Neural cell (in vitro differentiated cells): ENCODE measurements at regions not wholly inside any gene's neighbourhood (a gene's known extent, or its start where the extent isn't known, plus 50 kb on each side); places are given as distances from the start of the nearest gene placed in this dataset.

Experiments
- EZH2 ChIP-seq: fragments of 200-600, 300-800 bp; shearing (Covaris generic), sonication (generic); IDR thresholded peaks from 2 replicates; pipeline ENCODE4 v1.6.1; 2014; ENCODE audit warnings: antibody characterized with exemption, low read length, borderline replicate concordance, mild to moderate bottlenecking; ENCODE audit not compliant: insufficient read depth, poor library complexity, severe bottlenecking
- RAD21 ChIP-seq: fragments of 450-650 bp; conservative IDR thresholded peaks from 2 replicates; pipeline ENCODE4 v1.6.1; 2014; ENCODE audit warnings: antibody characterized with exemption, mild to moderate bottlenecking, moderate library complexity
- TF ChIP-seq, protein P1 (sequence below): fragments of 450-650 bp; IDR thresholded peaks from 2 replicates; pipeline ENCODE4 v1.5.1; 2014; ENCODE audit warnings: antibody characterized with exemption, mild to moderate bottlenecking, moderate library complexity; ENCODE audit not compliant: poor library complexity, severe bottlenecking
- TF ChIP-seq, protein P2 (sequence below): IDR thresholded peaks from 2 replicates; pipeline ENCODE4 v1.6.1; 2012; ENCODE audit warnings: borderline replicate concordance

DNA sequence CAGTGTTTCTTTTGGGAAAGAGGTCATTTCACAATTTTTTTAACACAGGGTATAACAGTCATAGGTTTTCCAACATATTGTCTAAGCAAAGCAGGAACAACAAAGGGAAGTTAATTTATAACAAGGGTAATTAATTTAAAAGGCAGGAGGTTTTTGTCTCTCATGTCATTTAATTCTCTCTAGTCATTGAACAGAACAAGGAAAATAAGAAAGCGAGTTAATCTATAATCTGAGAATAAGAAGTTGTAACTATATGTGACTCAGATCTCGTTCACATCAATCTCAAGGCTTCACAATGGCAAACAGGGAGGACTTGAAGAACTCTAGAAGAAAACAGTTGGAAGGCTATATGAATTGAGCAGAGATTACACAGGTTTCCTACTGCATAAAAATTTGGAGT is 579.8 kb upstream of the CCDC54 start:
- TF ChIP-seq, protein P1, sequence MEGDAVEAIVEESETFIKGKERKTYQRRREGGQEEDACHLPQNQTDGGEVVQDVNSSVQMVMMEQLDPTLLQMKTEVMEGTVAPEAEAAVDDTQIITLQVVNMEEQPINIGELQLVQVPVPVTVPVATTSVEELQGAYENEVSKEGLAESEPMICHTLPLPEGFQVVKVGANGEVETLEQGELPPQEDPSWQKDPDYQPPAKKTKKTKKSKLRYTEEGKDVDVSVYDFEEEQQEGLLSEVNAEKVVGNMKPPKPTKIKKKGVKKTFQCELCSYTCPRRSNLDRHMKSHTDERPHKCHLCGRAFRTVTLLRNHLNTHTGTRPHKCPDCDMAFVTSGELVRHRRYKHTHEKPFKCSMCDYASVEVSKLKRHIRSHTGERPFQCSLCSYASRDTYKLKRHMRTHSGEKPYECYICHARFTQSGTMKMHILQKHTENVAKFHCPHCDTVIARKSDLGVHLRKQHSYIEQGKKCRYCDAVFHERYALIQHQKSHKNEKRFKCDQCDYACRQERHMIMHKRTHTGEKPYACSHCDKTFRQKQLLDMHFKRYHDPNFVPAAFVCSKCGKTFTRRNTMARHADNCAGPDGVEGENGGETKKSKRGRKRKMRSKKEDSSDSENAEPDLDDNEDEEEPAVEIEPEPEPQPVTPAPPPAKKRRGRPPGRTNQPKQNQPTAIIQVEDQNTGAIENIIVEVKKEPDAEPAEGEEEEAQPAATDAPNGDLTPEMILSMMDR, result no peak
- TF ChIP-seq, protein P2, sequence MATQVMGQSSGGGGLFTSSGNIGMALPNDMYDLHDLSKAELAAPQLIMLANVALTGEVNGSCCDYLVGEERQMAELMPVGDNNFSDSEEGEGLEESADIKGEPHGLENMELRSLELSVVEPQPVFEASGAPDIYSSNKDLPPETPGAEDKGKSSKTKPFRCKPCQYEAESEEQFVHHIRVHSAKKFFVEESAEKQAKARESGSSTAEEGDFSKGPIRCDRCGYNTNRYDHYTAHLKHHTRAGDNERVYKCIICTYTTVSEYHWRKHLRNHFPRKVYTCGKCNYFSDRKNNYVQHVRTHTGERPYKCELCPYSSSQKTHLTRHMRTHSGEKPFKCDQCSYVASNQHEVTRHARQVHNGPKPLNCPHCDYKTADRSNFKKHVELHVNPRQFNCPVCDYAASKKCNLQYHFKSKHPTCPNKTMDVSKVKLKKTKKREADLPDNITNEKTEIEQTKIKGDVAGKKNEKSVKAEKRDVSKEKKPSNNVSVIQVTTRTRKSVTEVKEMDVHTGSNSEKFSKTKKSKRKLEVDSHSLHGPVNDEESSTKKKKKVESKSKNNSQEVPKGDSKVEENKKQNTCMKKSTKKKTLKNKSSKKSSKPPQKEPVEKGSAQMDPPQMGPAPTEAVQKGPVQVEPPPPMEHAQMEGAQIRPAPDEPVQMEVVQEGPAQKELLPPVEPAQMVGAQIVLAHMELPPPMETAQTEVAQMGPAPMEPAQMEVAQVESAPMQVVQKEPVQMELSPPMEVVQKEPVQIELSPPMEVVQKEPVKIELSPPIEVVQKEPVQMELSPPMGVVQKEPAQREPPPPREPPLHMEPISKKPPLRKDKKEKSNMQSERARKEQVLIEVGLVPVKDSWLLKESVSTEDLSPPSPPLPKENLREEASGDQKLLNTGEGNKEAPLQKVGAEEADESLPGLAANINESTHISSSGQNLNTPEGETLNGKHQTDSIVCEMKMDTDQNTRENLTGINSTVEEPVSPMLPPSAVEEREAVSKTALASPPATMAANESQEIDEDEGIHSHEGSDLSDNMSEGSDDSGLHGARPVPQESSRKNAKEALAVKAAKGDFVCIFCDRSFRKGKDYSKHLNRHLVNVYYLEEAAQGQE, result no peak
- TF ChIP-seq EZH2 (no peak), RAD21 (no peak)
